WTC11 (cell line): ENCODE measurements at regions not wholly inside any gene's neighbourhood (a gene's known extent, or its start where the extent isn't known, plus 50 kb on each side); places are given as distances from the start of the nearest gene placed in this dataset.

Experiments
- ATAC-seq: fragments of 200-7000 bp; cut with Tn5 transposase; 2 replicates; pipeline ENCODE4 v1.10.0; 2021; ENCODE audit warnings: mild to moderate bottlenecking, moderate library complexity
- CTCF ChIA-PET: fragments of 300-600 bp; sonication (Branson Sonifier 250); formaldehyde crosslinking; loops from one replicate; lab custom pipeline; 2021; ENCODE audit warnings: antibody characterized with exemption; lab: Charles Lee
- POLR2A ChIA-PET: fragments of 350-600 bp; sonication (Branson Sonifier 250); formaldehyde crosslinking; loops from one replicate; lab custom pipeline; 2021; ENCODE audit warnings: antibody characterized with exemption; lab: Charles Lee
- DNase-seq: peaks from one replicate; pipeline ENCODE4 v3.0.0; 2021; ENCODE audit warnings: low spot score
- H3K27ac Mint-ChIP-seq: 2 replicates; pipeline ENCODE4 v1.8.0; 2021; ENCODE audit warnings: mixed read lengths
- H3K27me3 Mint-ChIP-seq: 2 replicates; pipeline ENCODE4 v1.8.0; 2021; ENCODE audit warnings: low read depth, mild to moderate bottlenecking, moderate library complexity, mixed read lengths
- H3K36me3 Mint-ChIP-seq: 2 replicates; pipeline ENCODE4 v1.8.0; 2021; ENCODE audit warnings: mixed read lengths
- H3K4me1 Mint-ChIP-seq: 2 replicates; pipeline ENCODE4 v1.8.0; 2022; ENCODE audit warnings: mixed read lengths
- H3K4me3 Mint-ChIP-seq: 2 replicates; pipeline ENCODE4 v1.8.0; 2021; ENCODE audit warnings: mild to moderate bottlenecking, moderate library complexity, mixed read lengths
- H3K9me3 Mint-ChIP-seq: 2 replicates; pipeline ENCODE4 v1.8.0; 2021; ENCODE audit warnings: mixed read lengths
- ATF1 ChIP-seq: sonication (generic); formaldehyde crosslinking; IDR thresholded peaks from 2 replicates; pipeline ENCODE4 v1.8.1; 2023; ENCODE audit warnings: mild to moderate bottlenecking, moderate library complexity, missing genetic modification reagents
- CREM ChIP-seq: sonication (generic); formaldehyde crosslinking; IDR thresholded peaks from 2 replicates; pipeline ENCODE4 v1.8.1; 2022; ENCODE audit warnings: mild to moderate bottlenecking, missing genetic modification reagents, moderate library complexity
- ESRRA ChIP-seq: sonication (generic); formaldehyde crosslinking; IDR thresholded peaks from 2 replicates; pipeline ENCODE4 v1.8.1; 2022; ENCODE audit warnings: mild to moderate bottlenecking, missing genetic modification reagents, borderline replicate concordance
- GRHL2 ChIP-seq: fragments of 250-450 bp; sonication (Bioruptor Pico); IDR thresholded peaks from 2 replicates; pipeline ENCODE4 v1.8.0; 2022; ENCODE audit warnings: mild to moderate bottlenecking, moderate library complexity; ENCODE audit not compliant: insufficient replicate concordance, severe bottlenecking
- HMGA2 ChIP-seq: fragments of 250-450 bp; sonication (Bioruptor Pico); IDR thresholded peaks from 2 replicates; pipeline ENCODE4 v1.4.0; 2021; ENCODE audit warnings: mild to moderate bottlenecking, moderate library complexity
- NFATC4 ChIP-seq: fragments of 250-450 bp; sonication (Bioruptor Pico); IDR thresholded peaks from 2 replicates; pipeline ENCODE4 v1.9.0; 2021; ENCODE audit warnings: mild to moderate bottlenecking
- NFYB ChIP-seq: sonication (generic); formaldehyde crosslinking; conservative IDR thresholded peaks from 2 replicates; pipeline ENCODE4 v1.8.0; 2022; ENCODE audit warnings: low read depth, missing genetic modification reagents
- OVOL2 ChIP-seq: fragments of 250-450 bp; sonication (Bioruptor Pico); IDR thresholded peaks from 2 replicates; pipeline ENCODE4 v1.9.0; 2021; ENCODE audit warnings: mild to moderate bottlenecking, borderline replicate concordance
- PRRX2 ChIP-seq: fragments of 250-450 bp; sonication (Bioruptor Pico); IDR thresholded peaks from 2 replicates; pipeline ENCODE4 v1.8.0; 2021; ENCODE audit warnings: mild to moderate bottlenecking
- SP1 ChIP-seq: sonication (generic); formaldehyde crosslinking; conservative IDR thresholded peaks from 2 replicates; pipeline ENCODE4 v1.8.1; 2022; ENCODE audit warnings: missing genetic modification reagents
- TCF7 ChIP-seq: sonication (generic); formaldehyde crosslinking; IDR thresholded peaks from 2 replicates; pipeline ENCODE4 v1.8.0; 2022; ENCODE audit warnings: mild to moderate bottlenecking, low read depth, missing genetic modification reagents, moderate library complexity
- ZNF219 ChIP-seq: sonication (generic); formaldehyde crosslinking; IDR thresholded peaks from 2 replicates; pipeline ENCODE4 v1.8.0; 2023; ENCODE audit warnings: missing genetic modification reagents, mild to moderate bottlenecking, borderline replicate concordance
- ZNF263 ChIP-seq: sonication (generic); formaldehyde crosslinking; IDR thresholded peaks from 2 replicates; pipeline ENCODE4 v1.8.1; 2022; ENCODE audit warnings: low read depth, mild to moderate bottlenecking, moderate library complexity, missing genetic modification reagents
- TF ChIP-seq, protein P1 (sequence below): fragments of 200-600 bp; IDR thresholded peaks from 2 replicates; pipeline ENCODE4 v1.8.0; 2022; ENCODE audit warnings: antibody characterized with exemption
- TF ChIP-seq, protein P2 (sequence below): fragments of 250-450 bp; sonication (Bioruptor Pico); IDR thresholded peaks from 2 replicates; pipeline ENCODE4 v1.9.0; 2021; ENCODE audit warnings: mild to moderate bottlenecking
- TF ChIP-seq, protein P3 (sequence below): fragments of 250-450 bp; sonication (Bioruptor Pico); IDR thresholded peaks from 2 replicates; pipeline ENCODE4 v2.1.2; 2022; ENCODE audit warnings: mild to moderate bottlenecking, moderate library complexity
- TF ChIP-seq, protein P4 (sequence below): sonication (generic); formaldehyde crosslinking; IDR thresholded peaks from 2 replicates; pipeline ENCODE4 v1.8.1; 2022; ENCODE audit warnings: low read depth, missing genetic modification reagents, borderline replicate concordance
- TF ChIP-seq, protein P5 (sequence below): sonication (generic); formaldehyde crosslinking; IDR thresholded peaks from 2 replicates; pipeline ENCODE4 v1.8.1; 2022; ENCODE audit warnings: low read depth, mild to moderate bottlenecking, moderate library complexity, missing genetic modification reagents, borderline replicate concordance
- TF ChIP-seq, protein P6 (sequence below): sonication (generic); formaldehyde crosslinking; IDR thresholded peaks from 2 replicates; pipeline ENCODE4 v1.8.1; 2022; ENCODE audit warnings: mild to moderate bottlenecking, missing genetic modification reagents, moderate library complexity, borderline replicate concordance
- TF ChIP-seq, protein P7 (sequence below): sonication (generic); formaldehyde crosslinking; IDR thresholded peaks from 2 replicates; pipeline ENCODE4 v1.8.0; 2023; ENCODE audit warnings: missing genetic modification reagents, mild to moderate bottlenecking, borderline replicate concordance

DNA sequence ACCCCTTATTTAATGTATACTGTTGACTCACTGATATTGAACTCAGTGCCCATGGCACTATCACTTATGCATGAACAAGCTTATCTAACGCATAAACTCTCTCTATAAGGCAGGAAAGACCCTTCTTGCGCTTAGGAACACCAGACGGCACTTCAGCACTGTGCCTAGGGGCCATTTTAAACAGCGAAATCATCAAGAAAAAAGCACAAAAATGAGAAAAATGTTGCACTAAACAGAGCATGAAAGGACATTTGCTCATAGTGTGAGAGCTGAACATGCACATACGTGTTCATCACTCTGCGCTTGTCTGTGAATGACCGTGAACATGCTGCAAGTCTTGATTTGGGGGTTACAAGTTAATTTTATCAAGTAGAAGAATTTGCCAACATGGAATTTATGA lies 109.6 kb downstream of the WDR11 start:
- DNase-seq, result no peak
- no peaks in the 10 kb centered on the region for H3K36me3 Mint-ChIP-seq
- peaks cover 13% of the 10 kb centered on the region for H3K9me3 Mint-ChIP-seq
- ATAC-seq, result no peak
- POLR2A ChIA-PET, result no interaction called here
- H3K27ac Mint-ChIP-seq, result no peak overlapping the region
- H3K4me1 Mint-ChIP-seq, result peaks cover 21% of the 10 kb centered on the region
- no peak overlapping the region for H3K4me3 Mint-ChIP-seq
- CTCF ChIA-PET, result interaction anchor here (0.9 to 3.3 kb wide), 2 partner anchors 11 to 12 kb away, joined by 3 to 31 read pairs; no protein-coding TSS in a partner anchor
- H3K27me3 Mint-ChIP-seq, result no peaks in the 10 kb centered on the region
- TF ChIP-seq, protein P1, sequence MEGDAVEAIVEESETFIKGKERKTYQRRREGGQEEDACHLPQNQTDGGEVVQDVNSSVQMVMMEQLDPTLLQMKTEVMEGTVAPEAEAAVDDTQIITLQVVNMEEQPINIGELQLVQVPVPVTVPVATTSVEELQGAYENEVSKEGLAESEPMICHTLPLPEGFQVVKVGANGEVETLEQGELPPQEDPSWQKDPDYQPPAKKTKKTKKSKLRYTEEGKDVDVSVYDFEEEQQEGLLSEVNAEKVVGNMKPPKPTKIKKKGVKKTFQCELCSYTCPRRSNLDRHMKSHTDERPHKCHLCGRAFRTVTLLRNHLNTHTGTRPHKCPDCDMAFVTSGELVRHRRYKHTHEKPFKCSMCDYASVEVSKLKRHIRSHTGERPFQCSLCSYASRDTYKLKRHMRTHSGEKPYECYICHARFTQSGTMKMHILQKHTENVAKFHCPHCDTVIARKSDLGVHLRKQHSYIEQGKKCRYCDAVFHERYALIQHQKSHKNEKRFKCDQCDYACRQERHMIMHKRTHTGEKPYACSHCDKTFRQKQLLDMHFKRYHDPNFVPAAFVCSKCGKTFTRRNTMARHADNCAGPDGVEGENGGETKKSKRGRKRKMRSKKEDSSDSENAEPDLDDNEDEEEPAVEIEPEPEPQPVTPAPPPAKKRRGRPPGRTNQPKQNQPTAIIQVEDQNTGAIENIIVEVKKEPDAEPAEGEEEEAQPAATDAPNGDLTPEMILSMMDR, result no peak
- no peak for TF ChIP-seq SP1 (CRISPR knock-in tag)
- TF ChIP-seq HMGA2 (CRISPR knock-in tag), result no peak
- TF ChIP-seq, protein P2, sequence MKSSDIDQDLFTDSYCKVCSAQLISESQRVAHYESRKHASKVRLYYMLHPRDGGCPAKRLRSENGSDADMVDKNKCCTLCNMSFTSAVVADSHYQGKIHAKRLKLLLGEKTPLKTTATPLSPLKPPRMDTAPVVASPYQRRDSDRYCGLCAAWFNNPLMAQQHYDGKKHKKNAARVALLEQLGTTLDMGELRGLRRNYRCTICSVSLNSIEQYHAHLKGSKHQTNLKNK (CRISPR knock-in tag), result no peak
- TF ChIP-seq, protein P3, sequence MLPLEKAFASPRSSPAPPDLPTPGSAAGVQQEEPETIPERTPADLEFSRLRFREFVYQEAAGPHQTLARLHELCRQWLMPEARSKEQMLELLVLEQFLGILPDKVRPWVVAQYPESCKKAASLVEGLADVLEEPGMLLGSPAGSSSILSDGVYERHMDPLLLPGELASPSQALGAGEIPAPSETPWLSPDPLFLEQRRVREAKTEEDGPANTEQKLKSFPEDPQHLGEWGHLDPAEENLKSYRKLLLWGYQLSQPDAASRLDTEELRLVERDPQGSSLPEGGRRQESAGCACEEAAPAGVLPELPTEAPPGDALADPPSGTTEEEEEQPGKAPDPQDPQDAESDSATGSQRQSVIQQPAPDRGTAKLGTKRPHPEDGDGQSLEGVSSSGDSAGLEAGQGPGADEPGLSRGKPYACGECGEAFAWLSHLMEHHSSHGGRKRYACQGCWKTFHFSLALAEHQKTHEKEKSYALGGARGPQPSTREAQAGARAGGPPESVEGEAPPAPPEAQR (CRISPR knock-in tag), result no peak
- no peak for TF ChIP-seq ESRRA (CRISPR knock-in tag)
- TF ChIP-seq GRHL2 (CRISPR knock-in tag), result no peak
- TF ChIP-seq, protein P4, sequence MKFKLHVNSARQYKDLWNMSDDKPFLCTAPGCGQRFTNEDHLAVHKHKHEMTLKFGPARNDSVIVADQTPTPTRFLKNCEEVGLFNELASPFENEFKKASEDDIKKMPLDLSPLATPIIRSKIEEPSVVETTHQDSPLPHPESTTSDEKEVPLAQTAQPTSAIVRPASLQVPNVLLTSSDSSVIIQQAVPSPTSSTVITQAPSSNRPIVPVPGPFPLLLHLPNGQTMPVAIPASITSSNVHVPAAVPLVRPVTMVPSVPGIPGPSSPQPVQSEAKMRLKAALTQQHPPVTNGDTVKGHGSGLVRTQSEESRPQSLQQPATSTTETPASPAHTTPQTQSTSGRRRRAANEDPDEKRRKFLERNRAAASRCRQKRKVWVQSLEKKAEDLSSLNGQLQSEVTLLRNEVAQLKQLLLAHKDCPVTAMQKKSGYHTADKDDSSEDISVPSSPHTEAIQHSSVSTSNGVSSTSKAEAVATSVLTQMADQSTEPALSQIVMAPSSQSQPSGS, result no peak
- no peak for TF ChIP-seq ATF1 (CRISPR knock-in tag)
- TF ChIP-seq, protein P5, sequence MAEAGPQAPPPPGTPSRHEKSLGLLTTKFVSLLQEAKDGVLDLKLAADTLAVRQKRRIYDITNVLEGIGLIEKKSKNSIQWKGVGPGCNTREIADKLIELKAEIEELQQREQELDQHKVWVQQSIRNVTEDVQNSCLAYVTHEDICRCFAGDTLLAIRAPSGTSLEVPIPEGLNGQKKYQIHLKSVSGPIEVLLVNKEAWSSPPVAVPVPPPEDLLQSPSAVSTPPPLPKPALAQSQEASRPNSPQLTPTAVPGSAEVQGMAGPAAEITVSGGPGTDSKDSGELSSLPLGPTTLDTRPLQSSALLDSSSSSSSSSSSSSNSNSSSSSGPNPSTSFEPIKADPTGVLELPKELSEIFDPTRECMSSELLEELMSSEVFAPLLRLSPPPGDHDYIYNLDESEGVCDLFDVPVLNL, result no peak
- TF ChIP-seq, all 79 proteins: peak for 0

DNA sequence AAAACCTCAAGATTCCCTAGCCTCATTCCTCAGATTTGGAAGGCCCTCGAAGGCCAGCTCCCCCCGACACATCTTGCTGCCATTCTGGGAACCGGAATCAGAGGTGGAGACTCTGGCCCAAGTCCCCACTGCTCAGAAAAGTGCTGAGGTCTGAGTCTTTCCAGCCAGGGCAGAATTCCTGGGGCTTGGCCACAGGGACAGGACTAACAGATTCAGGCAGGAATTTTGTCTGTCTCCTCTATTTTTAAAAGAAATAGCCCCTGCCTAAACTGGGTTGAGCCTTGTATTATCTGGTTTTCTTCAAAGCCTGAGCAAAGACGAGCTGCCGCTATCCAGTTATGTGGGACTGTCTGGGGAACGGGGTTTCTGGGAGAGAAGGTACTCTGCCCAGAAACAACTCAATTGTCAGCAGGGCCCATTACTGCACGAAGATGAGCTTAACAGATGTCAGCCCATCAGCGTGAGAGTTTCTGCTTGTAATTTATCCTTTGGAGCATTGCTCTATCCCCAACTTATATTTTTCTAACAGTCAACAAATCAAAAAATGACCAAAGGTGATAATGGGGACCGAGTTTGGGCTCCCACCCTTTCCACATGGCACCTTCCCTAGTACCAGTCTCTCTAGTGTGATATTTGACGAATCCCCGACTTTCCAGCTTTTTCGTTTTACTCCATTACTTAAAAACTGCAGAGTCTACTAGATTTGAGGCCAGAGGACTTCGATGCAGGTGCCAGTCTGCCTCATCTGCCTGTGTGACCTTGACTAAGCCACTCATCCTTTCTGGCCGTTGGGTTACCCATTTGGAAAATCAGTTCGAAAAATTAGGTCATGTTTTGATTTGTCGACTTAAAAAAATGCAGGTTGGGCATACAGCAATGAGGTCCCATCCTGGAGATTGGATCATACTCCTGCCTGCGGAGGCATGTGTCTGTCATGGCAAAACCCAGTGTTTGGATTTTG lies 110.9 kb downstream of the WDR11 start:
- no peak overlapping the region for H3K27ac Mint-ChIP-seq
- H3K9me3 Mint-ChIP-seq, result peaks cover 8% of the 10 kb centered on the region
- ATAC-seq (no peak), DNase-seq (no peak)
- ChIA-PET POLR2A (interaction anchor here (1.5 kb wide), 1 partner anchor 18 kb away, joined by 4 read pairs; no protein-coding TSS in a partner anchor), CTCF (interaction anchor here (0.5 to 3.3 kb wide), 5 partner anchors 12 to 75 kb away, joined by 3 to 31 read pairs (median 4); no protein-coding TSS in a partner anchor)
- peaks cover 21% of the 10 kb centered on the region for H3K4me1 Mint-ChIP-seq
- H3K27me3 Mint-ChIP-seq, result no peaks in the 10 kb centered on the region
- no peak overlapping the region for H3K4me3 Mint-ChIP-seq
- no peaks in the 10 kb centered on the region for H3K36me3 Mint-ChIP-seq
- TF ChIP-seq, protein P6, sequence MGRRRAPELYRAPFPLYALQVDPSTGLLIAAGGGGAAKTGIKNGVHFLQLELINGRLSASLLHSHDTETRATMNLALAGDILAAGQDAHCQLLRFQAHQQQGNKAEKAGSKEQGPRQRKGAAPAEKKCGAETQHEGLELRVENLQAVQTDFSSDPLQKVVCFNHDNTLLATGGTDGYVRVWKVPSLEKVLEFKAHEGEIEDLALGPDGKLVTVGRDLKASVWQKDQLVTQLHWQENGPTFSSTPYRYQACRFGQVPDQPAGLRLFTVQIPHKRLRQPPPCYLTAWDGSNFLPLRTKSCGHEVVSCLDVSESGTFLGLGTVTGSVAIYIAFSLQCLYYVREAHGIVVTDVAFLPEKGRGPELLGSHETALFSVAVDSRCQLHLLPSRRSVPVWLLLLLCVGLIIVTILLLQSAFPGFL (CRISPR knock-in tag), result no peak
- TF ChIP-seq ZNF219 (CRISPR knock-in tag), result no peak
- no peak for TF ChIP-seq TCF7 (CRISPR knock-in tag)
- no peak for TF ChIP-seq ZNF263 (CRISPR knock-in tag)
- no peak for TF ChIP-seq NFYB (CRISPR knock-in tag)
- TF ChIP-seq NFATC4 (CRISPR knock-in tag), result no peak
- no peak for TF ChIP-seq OVOL2 (CRISPR knock-in tag)
- TF ChIP-seq PRRX2 (CRISPR knock-in tag), result no peak
- no peak for TF ChIP-seq CREM (CRISPR knock-in tag)
- TF ChIP-seq, protein P7, sequence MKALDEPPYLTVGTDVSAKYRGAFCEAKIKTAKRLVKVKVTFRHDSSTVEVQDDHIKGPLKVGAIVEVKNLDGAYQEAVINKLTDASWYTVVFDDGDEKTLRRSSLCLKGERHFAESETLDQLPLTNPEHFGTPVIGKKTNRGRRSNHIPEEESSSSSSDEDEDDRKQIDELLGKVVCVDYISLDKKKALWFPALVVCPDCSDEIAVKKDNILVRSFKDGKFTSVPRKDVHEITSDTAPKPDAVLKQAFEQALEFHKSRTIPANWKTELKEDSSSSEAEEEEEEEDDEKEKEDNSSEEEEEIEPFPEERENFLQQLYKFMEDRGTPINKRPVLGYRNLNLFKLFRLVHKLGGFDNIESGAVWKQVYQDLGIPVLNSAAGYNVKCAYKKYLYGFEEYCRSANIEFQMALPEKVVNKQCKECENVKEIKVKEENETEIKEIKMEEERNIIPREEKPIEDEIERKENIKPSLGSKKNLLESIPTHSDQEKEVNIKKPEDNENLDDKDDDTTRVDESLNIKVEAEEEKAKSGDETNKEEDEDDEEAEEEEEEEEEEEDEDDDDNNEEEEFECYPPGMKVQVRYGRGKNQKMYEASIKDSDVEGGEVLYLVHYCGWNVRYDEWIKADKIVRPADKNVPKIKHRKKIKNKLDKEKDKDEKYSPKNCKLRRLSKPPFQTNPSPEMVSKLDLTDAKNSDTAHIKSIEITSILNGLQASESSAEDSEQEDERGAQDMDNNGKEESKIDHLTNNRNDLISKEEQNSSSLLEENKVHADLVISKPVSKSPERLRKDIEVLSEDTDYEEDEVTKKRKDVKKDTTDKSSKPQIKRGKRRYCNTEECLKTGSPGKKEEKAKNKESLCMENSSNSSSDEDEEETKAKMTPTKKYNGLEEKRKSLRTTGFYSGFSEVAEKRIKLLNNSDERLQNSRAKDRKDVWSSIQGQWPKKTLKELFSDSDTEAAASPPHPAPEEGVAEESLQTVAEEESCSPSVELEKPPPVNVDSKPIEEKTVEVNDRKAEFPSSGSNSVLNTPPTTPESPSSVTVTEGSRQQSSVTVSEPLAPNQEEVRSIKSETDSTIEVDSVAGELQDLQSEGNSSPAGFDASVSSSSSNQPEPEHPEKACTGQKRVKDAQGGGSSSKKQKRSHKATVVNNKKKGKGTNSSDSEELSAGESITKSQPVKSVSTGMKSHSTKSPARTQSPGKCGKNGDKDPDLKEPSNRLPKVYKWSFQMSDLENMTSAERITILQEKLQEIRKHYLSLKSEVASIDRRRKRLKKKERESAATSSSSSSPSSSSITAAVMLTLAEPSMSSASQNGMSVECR, result no peak
- no peak for TF ChIP-seq ATF1 (CRISPR knock-in tag)
